Activated CD4-positive, alpha-beta memory T cell treated with anti-CD3 and anti-CD28 coated beads, Interleukin-2, amount 10 ng/mL, durations not matched to agents 7 days and 5 days (primary cell): ENCODE measurements at regions not wholly inside any gene's neighbourhood (a gene's known extent, or its start where the extent isn't known, plus 50 kb on each side); places are given as distances from the start of the nearest gene placed in this dataset.

ENCODE experiments used
- CTCF ChIA-PET: fragments of 350-600 bp; sonication (Branson Sonifier 250); formaldehyde crosslinking; loops from one replicate; lab custom pipeline; 2021; ENCODE audit warnings: antibody characterized with exemption, inconsistent platforms; lab: Charles Lee
- POLR2A ChIA-PET: fragments of 350-600 bp; sonication (Branson Sonifier 250); formaldehyde crosslinking; loops from one replicate; lab custom pipeline; 2021; ENCODE audit warnings: antibody characterized with exemption; lab: Charles Lee
- DNase-seq: peaks from one replicate; pipeline ENCODE4 v3.0.0-alpha.2; 2020
- H3K27ac Mint-ChIP-seq: one replicate; pipeline ENCODE4 v1.8.0; 2021; ENCODE audit warnings: mild to moderate bottlenecking, mixed read lengths
- H3K27me3 Mint-ChIP-seq: one replicate; pipeline ENCODE4 v1.8.0; 2021; ENCODE audit warnings: mixed read lengths
- H3K36me3 Mint-ChIP-seq: one replicate; pipeline ENCODE4 v1.8.0; 2021; ENCODE audit warnings: low read depth, mixed read lengths
- H3K4me1 Mint-ChIP-seq: one replicate; pipeline ENCODE4 v1.8.0; 2021; ENCODE audit warnings: mixed read lengths
- H3K4me3 Mint-ChIP-seq: one replicate; pipeline ENCODE4 v1.8.0; 2021; ENCODE audit warnings: mild to moderate bottlenecking, mixed read lengths
- H3K9me3 Mint-ChIP-seq: one replicate; pipeline ENCODE4 v1.8.0; 2021; ENCODE audit warnings: mixed read lengths

DNA sequence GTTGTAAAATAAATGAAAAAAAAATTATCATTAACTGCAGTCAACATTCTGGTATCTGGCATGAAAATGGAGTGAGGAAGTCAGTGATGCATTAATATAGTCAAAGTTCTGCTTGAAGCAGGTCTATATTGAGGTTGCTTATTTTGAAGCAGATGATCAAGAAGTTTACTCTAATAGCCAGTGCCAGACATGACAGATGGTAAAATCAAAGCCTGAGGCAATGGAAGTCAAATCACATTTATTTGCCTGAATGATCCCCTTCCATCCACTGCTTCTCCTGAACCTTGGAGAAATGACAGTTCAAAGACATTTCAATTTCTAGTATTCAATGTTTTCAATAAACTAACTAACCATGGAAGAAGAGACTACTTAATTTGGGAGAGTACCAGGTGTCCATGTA is 430.0 kb downstream of the FAM181B start:
- no peaks in the 10 kb centered on the region for H3K9me3 Mint-ChIP-seq
- ChIA-PET POLR2A (no interaction called here), CTCF (no interaction called here)
- H3K27ac Mint-ChIP-seq: no peak overlapping the region
- no peaks in the 10 kb centered on the region for H3K36me3 Mint-ChIP-seq
- no peak overlapping the region for H3K4me3 Mint-ChIP-seq
- H3K27me3 Mint-ChIP-seq: no peaks in the 10 kb centered on the region
- no peak for DNase-seq
- no peaks in the 10 kb centered on the region for H3K4me1 Mint-ChIP-seq

- Mint-ChIP-seq H3K9me3 (no peaks in the 10 kb centered on the region), H3K4me3 (no peak overlapping the region), H3K36me3 (no peaks in the 10 kb centered on the region), H3K27me3 (no peaks in the 10 kb centered on the region), H3K4me1 (no peaks in the 10 kb centered on the region), H3K27ac (no peak overlapping the region)
- DNase-seq: no peak
- CTCF ChIA-PET: no interaction called here
- POLR2A ChIA-PET: no interaction called here
Measured at GRCh38 chr11:82288471-82288870, 445.2 kb downstream of the FAM181B start.

DNA sequence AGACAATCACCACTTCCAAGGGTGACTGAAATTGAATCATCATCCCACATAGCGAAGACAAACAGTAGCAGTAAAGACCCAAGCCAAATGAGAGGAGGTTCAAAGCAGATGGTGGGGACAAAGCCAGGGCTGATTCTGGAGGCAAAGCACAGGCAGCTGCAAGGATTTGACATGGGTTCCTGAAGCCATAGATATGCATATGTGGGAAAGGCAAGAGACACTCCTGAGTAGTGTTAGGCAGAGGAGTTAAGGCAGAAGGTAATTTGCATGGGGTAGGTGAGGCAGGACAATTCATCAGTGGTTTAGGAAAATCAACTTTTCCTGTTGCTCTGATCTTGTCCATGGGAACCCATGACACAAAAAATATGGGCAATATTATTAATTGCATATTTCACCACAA is 462.8 kb downstream of the FAM181B start:
- CTCF ChIA-PET: no interaction called here
- Mint-ChIP-seq H3K27me3 (no peaks in the 10 kb centered on the region), H3K4me3 (no peak overlapping the region), H3K36me3 (no peaks in the 10 kb centered on the region), H3K9me3 (no peaks in the 10 kb centered on the region), H3K4me1 (no peaks in the 10 kb centered on the region), H3K27ac (no peak overlapping the region)
- DNase-seq: no peak
- POLR2A ChIA-PET: no interaction called here

- CTCF ChIA-PET: no interaction called here
- H3K36me3 Mint-ChIP-seq: no peaks in the 10 kb centered on the region
- no peaks in the 10 kb centered on the region for H3K9me3 Mint-ChIP-seq
- H3K27me3 Mint-ChIP-seq: no peaks in the 10 kb centered on the region
- H3K27ac Mint-ChIP-seq: no peak overlapping the region
- no peak for DNase-seq
- POLR2A ChIA-PET: no interaction called here
- no peaks in the 10 kb centered on the region for H3K4me1 Mint-ChIP-seq
- H3K4me3 Mint-ChIP-seq: no peak overlapping the region
Measured at GRCh38 chr11:82268627-82269026, 465.0 kb downstream of the FAM181B start.

GRCh38 chr11:82267186-82267585 is 466.5 kb downstream of the FAM181B start:
- Mint-ChIP-seq H3K9me3 (no peaks in the 10 kb centered on the region), H3K27ac (no peak overlapping the region), H3K27me3 (no peaks in the 10 kb centered on the region), H3K4me3 (no peak overlapping the region), H3K4me1 (no peaks in the 10 kb centered on the region), H3K36me3 (no peaks in the 10 kb centered on the region)
- ChIA-PET POLR2A (no interaction called here), CTCF (no interaction called here)
- no peak for DNase-seq

- no peaks in the 10 kb centered on the region for H3K4me1 Mint-ChIP-seq
Measured at GRCh38 chr11:82261367-82261766, 472.3 kb downstream of the FAM181B start.

DNA sequence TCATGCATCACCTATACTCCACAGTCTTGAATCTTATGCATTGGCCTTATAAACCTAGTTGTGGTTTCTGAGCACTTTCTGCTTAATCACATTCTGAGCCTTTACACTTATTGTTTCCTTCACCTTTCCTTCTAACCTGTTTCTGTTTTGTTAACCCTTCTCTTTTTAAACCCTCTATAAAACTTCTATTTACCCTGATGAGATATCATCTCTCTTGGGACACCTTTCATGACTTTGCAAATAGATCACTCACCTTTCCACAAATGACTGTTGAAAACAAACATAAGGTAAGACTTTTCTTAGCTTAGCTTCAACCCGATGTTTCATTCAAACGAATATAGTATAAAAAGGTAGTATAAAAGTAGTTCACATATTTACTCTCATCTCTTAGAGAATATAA is 483.6 kb downstream of the FAM181B start:
- no peak overlapping the region for H3K4me3 Mint-ChIP-seq
- no peaks in the 10 kb centered on the region for H3K4me1 Mint-ChIP-seq
- DNase-seq: no peak
- H3K9me3 Mint-ChIP-seq: no peaks in the 10 kb centered on the region
- CTCF ChIA-PET: no interaction called here
- no peak overlapping the region for H3K27ac Mint-ChIP-seq
- H3K27me3 Mint-ChIP-seq: peaks cover 2% of the 10 kb centered on the region
- no peaks in the 10 kb centered on the region for H3K36me3 Mint-ChIP-seq
- POLR2A ChIA-PET: no interaction called here

More at GRCh38 chr11:82261367-82261766, 472.3 kb downstream of the FAM181B start:
- CTCF ChIA-PET: no interaction called here
- H3K4me3 Mint-ChIP-seq: no peak overlapping the region
- no peak overlapping the region for H3K27ac Mint-ChIP-seq
- H3K36me3 Mint-ChIP-seq: no peaks in the 10 kb centered on the region
- no peaks in the 10 kb centered on the region for H3K27me3 Mint-ChIP-seq
- no peak for DNase-seq
- no peaks in the 10 kb centered on the region for H3K9me3 Mint-ChIP-seq
- POLR2A ChIA-PET: no interaction called here

- H3K4me1 Mint-ChIP-seq: no peaks in the 10 kb centered on the region
- H3K27me3 Mint-ChIP-seq: peaks cover 3% of the 10 kb centered on the region
- H3K4me3 Mint-ChIP-seq: no peak overlapping the region
- no peaks in the 10 kb centered on the region for H3K9me3 Mint-ChIP-seq
- H3K27ac Mint-ChIP-seq: no peak overlapping the region
- no peak for DNase-seq
- ChIA-PET CTCF (no interaction called here), POLR2A (no interaction called here)
- H3K36me3 Mint-ChIP-seq: no peaks in the 10 kb centered on the region
Measured at GRCh38 chr11:82246926-82247325, 486.7 kb downstream of the FAM181B start.

DNA sequence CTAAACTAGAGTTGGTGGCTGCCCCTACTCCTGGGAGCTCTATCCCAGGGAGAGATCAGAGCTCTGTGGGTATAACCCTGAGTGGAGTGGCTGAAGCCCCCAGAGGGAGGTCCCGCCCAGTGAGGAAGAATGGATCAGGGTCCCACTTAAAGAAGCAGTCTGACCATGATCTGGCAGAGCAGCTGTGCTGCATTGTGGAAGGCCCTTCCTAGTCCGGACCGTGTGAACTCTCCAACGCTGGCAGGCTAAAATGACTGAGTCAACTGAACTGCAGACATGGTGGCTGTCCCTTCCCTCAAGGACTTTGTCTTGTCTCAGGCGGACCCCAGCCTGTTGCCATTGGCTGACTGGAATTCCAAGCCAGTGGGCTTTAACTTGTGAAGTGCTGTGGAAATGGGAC is 494.2 kb downstream of the FAM181B start:
- DNase-seq: no peak
- Mint-ChIP-seq H3K27ac (no peak overlapping the region), H3K9me3 (no peaks in the 10 kb centered on the region), H3K4me1 (no peaks in the 10 kb centered on the region), H3K36me3 (no peaks in the 10 kb centered on the region), H3K27me3 (peaks cover 1% of the 10 kb centered on the region), H3K4me3 (no peak overlapping the region)
- ChIA-PET CTCF (no interaction called here), POLR2A (no interaction called here)

DNA sequence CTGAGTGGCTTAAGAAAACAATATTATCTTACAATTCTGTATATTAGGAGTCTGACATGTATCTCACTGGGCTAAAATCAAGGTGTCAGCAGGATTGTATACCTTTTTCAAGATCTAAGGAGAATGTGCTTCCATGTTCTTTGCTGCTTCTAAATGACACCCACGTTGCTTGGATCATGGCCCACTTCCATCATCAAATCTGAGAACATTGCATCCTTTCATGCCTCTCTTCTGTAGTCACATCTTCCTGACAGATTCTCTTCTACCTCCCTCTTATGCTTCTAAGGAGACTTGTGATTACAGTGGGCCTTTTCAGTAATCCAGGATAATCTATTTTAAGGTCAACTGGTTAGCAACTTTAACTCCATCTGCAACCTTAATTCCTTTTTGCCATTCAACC is 499.4 kb downstream of the FAM181B start:
- peaks cover 8% of the 10 kb centered on the region for H3K4me1 Mint-ChIP-seq
- CTCF ChIA-PET: no interaction called here
- no peaks in the 10 kb centered on the region for H3K36me3 Mint-ChIP-seq

DNA sequence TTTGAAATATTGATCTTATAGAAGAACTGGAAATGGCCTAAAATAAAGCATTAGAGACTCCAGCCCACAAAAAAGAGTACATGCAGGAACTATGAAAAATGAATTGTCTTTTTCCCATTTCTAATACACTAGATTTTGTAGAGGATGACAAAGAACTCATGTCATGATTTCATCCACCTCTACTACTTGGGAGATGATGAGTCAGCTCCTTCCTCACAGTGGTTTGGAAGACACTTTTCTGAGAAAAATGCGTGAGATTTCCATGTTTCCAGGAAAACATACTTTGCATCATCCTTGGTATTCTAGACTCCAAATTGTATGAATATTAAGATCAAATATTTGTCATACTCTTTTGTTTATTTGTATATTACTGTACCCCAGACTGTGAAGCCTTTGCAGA is 500.5 kb downstream of the FAM181B start:
- H3K27ac Mint-ChIP-seq: no peak overlapping the region
- no peaks in the 10 kb centered on the region for H3K9me3 Mint-ChIP-seq
- POLR2A ChIA-PET: no interaction called here
- CTCF ChIA-PET: no interaction called here
- no peaks in the 10 kb centered on the region for H3K36me3 Mint-ChIP-seq
- peaks cover 8% of the 10 kb centered on the region for H3K4me1 Mint-ChIP-seq
- no peaks in the 10 kb centered on the region for H3K27me3 Mint-ChIP-seq
- no peak for DNase-seq
- no peak overlapping the region for H3K4me3 Mint-ChIP-seq

More for the DNA sequence above, 499.4 kb downstream of the FAM181B start:
- H3K9me3 Mint-ChIP-seq: no peaks in the 10 kb centered on the region
- H3K27ac Mint-ChIP-seq: no peak overlapping the region
- no peak overlapping the region for H3K4me3 Mint-ChIP-seq
- H3K27me3 Mint-ChIP-seq: no peaks in the 10 kb centered on the region
- DNase-seq: no peak
- POLR2A ChIA-PET: no interaction called here

DNA sequence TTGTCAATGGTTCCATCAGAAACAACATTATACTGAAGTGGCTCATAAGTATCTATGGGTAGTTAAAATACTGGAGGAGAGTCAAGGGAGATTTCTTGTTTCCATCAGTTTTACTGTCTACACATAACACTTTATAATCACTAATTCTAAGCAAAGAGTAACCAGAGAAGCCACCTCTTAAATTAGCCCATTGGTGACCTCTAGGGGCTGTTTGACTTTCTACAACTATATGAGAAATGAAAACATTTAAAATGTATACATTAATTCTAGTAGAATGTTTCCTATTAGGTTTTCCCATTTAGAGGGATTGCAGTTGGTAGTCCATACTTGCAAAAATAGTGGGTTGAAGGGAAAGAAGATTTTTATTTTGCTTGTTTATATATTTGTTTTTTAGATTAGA is 504.3 kb downstream of the FAM181B start:
- H3K9me3 Mint-ChIP-seq: no peaks in the 10 kb centered on the region
- peaks cover 8% of the 10 kb centered on the region for H3K4me1 Mint-ChIP-seq
- no peaks in the 10 kb centered on the region for H3K27me3 Mint-ChIP-seq
- no peak overlapping the region for H3K4me3 Mint-ChIP-seq
- no peaks in the 10 kb centered on the region for H3K36me3 Mint-ChIP-seq
- no peak overlapping the region for H3K27ac Mint-ChIP-seq
- ChIA-PET POLR2A (no interaction called here), CTCF (interaction anchor here (1.3 kb wide), 1 partner anchor 571 kb away, joined by 3 read pairs; no protein-coding TSS in a partner anchor)
- no peak for DNase-seq

- no peak overlapping the region for H3K27ac Mint-ChIP-seq
- POLR2A ChIA-PET: no interaction called here
- CTCF ChIA-PET: interaction anchor here (1.0 kb wide), 1 partner anchor 439 kb away, joined by 3 read pairs; no protein-coding TSS in a partner anchor
- no peaks in the 10 kb centered on the region for H3K9me3 Mint-ChIP-seq
- no peak overlapping the region for H3K4me3 Mint-ChIP-seq
- DNase-seq: no peak
- no peaks in the 10 kb centered on the region for H3K27me3 Mint-ChIP-seq
- H3K36me3 Mint-ChIP-seq: no peaks in the 10 kb centered on the region
- H3K4me1 Mint-ChIP-seq: no peaks in the 10 kb centered on the region
Measured at GRCh38 chr11:82225930-82226329, 507.7 kb downstream of the FAM181B start.

GRCh38 chr11:82225502-82225901 is 508.2 kb downstream of the FAM181B start:
- POLR2A ChIA-PET: no interaction called here
- Mint-ChIP-seq H3K27me3 (no peaks in the 10 kb centered on the region), H3K4me3 (no peak overlapping the region)

More at GRCh38 chr11:82225502-82225901, 508.2 kb downstream of the FAM181B start:
- Mint-ChIP-seq H3K9me3 (no peaks in the 10 kb centered on the region), H3K36me3 (no peaks in the 10 kb centered on the region), H3K27ac (no peak overlapping the region), H3K4me1 (no peaks in the 10 kb centered on the region)
- DNase-seq: no peak
- CTCF ChIA-PET: no interaction called here
